ENCODE measurements at regions not wholly inside any gene's neighbourhood (a gene's known extent, or its start where the extent isn't known, plus 50 kb on each side); places are given as distances from the start of the nearest gene placed in this dataset.

GRCh38 chr20:11168026-11168425, 494.2 kb upstream of the JAG1 start:
- TF ChIP-seq CTCF (conservative IDR thresholded peaks at IDR 0.05; ENCODE audit: low read length) (no peak), EZH2phosphoT487 (IDR thresholded peaks at IDR 0.05; ENCODE audit: borderline replicate concordance) (no peak)
- Histone ChIP-seq H3K9ac (ENCODE audit: low read depth, low read length, poor library complexity, severe bottlenecking) (no peak overlapping the region), H3K79me2 (ENCODE audit: insufficient read depth, low read length) (no peaks in the 10 kb centered on the region), H2AFZ (ENCODE audit: low read length) (no peak overlapping the region), H3K4me2 (ENCODE audit: low read depth, low read length, poor library complexity, severe bottlenecking) (no peak overlapping the region), H3K9me2 (replicated peaks; ENCODE audit: low read depth, low read length) (no peaks in the 10 kb centered on the region), H3K4me1 (ENCODE audit: insufficient read depth, low read length, poor library complexity, severe bottlenecking) (no peaks in the 10 kb centered on the region), H3F3A (ENCODE audit: low read depth) (no peaks in the 10 kb centered on the region), H3K9me3 (ENCODE audit: insufficient read depth, low read depth, low read length) (no peaks in the 10 kb centered on the region), H3K4me3 (ENCODE audit: low read length, poor library complexity, severe bottlenecking) (no peak overlapping the region), H3K27me3 (ENCODE audit: insufficient read depth, low read length, poor library complexity, severe bottlenecking) (no peaks in the 10 kb centered on the region), H4K20me1 (ENCODE audit: insufficient read depth, low read length, poor library complexity, severe bottlenecking) (no peaks in the 10 kb centered on the region), H3K36me3 (ENCODE audit: insufficient read depth, low read length) (no peaks in the 10 kb centered on the region)

- Histone ChIP-seq H3K9me2 (replicated peaks; ENCODE audit: low read depth, low read length) (no peaks in the 10 kb centered on the region), H3K9me3 (ENCODE audit: insufficient read depth, low read depth, low read length) (no peaks in the 10 kb centered on the region), H3K79me2 (ENCODE audit: insufficient read depth, low read length) (no peaks in the 10 kb centered on the region), H2AFZ (ENCODE audit: low read length) (no peak overlapping the region), H3K9ac (ENCODE audit: low read depth, low read length, poor library complexity, severe bottlenecking) (no peak overlapping the region), H4K20me1 (ENCODE audit: insufficient read depth, low read length, poor library complexity, severe bottlenecking) (no peaks in the 10 kb centered on the region), H3K36me3 (ENCODE audit: insufficient read depth, low read length) (no peaks in the 10 kb centered on the region), H3K4me3 (ENCODE audit: low read length, poor library complexity, severe bottlenecking) (no peak overlapping the region), H3K27me3 (ENCODE audit: insufficient read depth, low read length, poor library complexity, severe bottlenecking) (no peaks in the 10 kb centered on the region), H3F3A (ENCODE audit: low read depth) (no peaks in the 10 kb centered on the region), H3K4me1 (ENCODE audit: insufficient read depth, low read length, poor library complexity, severe bottlenecking) (no peaks in the 10 kb centered on the region), H3K4me2 (ENCODE audit: low read depth, low read length, poor library complexity, severe bottlenecking) (no peak overlapping the region)
- TF ChIP-seq EZH2phosphoT487 (IDR thresholded peaks at IDR 0.05; ENCODE audit: borderline replicate concordance), result no peak
Measured at GRCh38 chr20:11170025-11170424, 496.2 kb upstream of the JAG1 start.

GRCh38 chr20:11170565-11170964, 496.8 kb upstream of the JAG1 start:
- no peaks in the 10 kb centered on the region for H3K27me3 ChIP-seq (ENCODE audit: insufficient read depth, low read length, poor library complexity, severe bottlenecking)
- no peak overlapping the region for H3K4me3 ChIP-seq (ENCODE audit: low read length, poor library complexity, severe bottlenecking)
- H3K4me1 ChIP-seq (ENCODE audit: insufficient read depth, low read length, poor library complexity, severe bottlenecking), result no peaks in the 10 kb centered on the region
- no peaks in the 10 kb centered on the region for H3K79me2 ChIP-seq (ENCODE audit: insufficient read depth, low read length)
- no peaks in the 10 kb centered on the region for H4K20me1 ChIP-seq (ENCODE audit: insufficient read depth, low read length, poor library complexity, severe bottlenecking)
- H3K9me2 ChIP-seq (replicated peaks; ENCODE audit: low read depth, low read length), result no peaks in the 10 kb centered on the region
- H3K4me2 ChIP-seq (ENCODE audit: low read depth, low read length, poor library complexity, severe bottlenecking), result no peak overlapping the region
- no peak overlapping the region for H2AFZ ChIP-seq (ENCODE audit: low read length)
- no peak for TF ChIP-seq EZH2phosphoT487 (IDR thresholded peaks at IDR 0.05; ENCODE audit: borderline replicate concordance)
- TF ChIP-seq CTCF (conservative IDR thresholded peaks at IDR 0.05; ENCODE audit: low read length), result no peak
- no peaks in the 10 kb centered on the region for H3F3A ChIP-seq (ENCODE audit: low read depth)
- H3K9me3 ChIP-seq (ENCODE audit: insufficient read depth, low read depth, low read length), result no peaks in the 10 kb centered on the region
- no peaks in the 10 kb centered on the region for H3K36me3 ChIP-seq (ENCODE audit: insufficient read depth, low read length)
- no peak overlapping the region for H3K9ac ChIP-seq (ENCODE audit: low read depth, low read length, poor library complexity, severe bottlenecking)

GRCh38 chr20:11172881-11173280, 499.1 kb upstream of the JAG1 start:
- Histone ChIP-seq H4K20me1 (ENCODE audit: insufficient read depth, low read length, poor library complexity, severe bottlenecking) (no peaks in the 10 kb centered on the region), H3K9ac (ENCODE audit: low read depth, low read length, poor library complexity, severe bottlenecking) (no peak overlapping the region), H3F3A (ENCODE audit: low read depth) (no peaks in the 10 kb centered on the region), H3K79me2 (ENCODE audit: insufficient read depth, low read length) (no peaks in the 10 kb centered on the region), H3K4me1 (ENCODE audit: insufficient read depth, low read length, poor library complexity, severe bottlenecking) (no peaks in the 10 kb centered on the region), H2AFZ (ENCODE audit: low read length) (no peak overlapping the region), H3K27me3 (ENCODE audit: insufficient read depth, low read length, poor library complexity, severe bottlenecking) (no peaks in the 10 kb centered on the region), H3K4me2 (ENCODE audit: low read depth, low read length, poor library complexity, severe bottlenecking) (no peak overlapping the region), H3K36me3 (ENCODE audit: insufficient read depth, low read length) (no peaks in the 10 kb centered on the region), H3K9me2 (replicated peaks; ENCODE audit: low read depth, low read length) (no peaks in the 10 kb centered on the region), H3K9me3 (ENCODE audit: insufficient read depth, low read depth, low read length) (no peaks in the 10 kb centered on the region), H3K4me3 (ENCODE audit: low read length, poor library complexity, severe bottlenecking) (no peak overlapping the region)
- TF ChIP-seq EZH2phosphoT487 (IDR thresholded peaks at IDR 0.05; ENCODE audit: borderline replicate concordance), result no peak
- TF ChIP-seq CTCF (conservative IDR thresholded peaks at IDR 0.05; ENCODE audit: low read length), result no peak
